GM23338 (cell line): ENCODE measurements at regions not wholly inside any gene's neighbourhood (a gene's known extent, or its start where the extent isn't known, plus 50 kb on each side); places are given as distances from the start of the nearest gene placed in this dataset.
A peak's percentile ranks its signal among the peaks of the same experiment; 100 is the strongest.

Source experiments
- ATAC-seq: fragments of 200-7000 bp; cut with Tn5 transposase; 3 replicates; pipeline ENCODE4 v1.9.1; 2020
- DNase-seq: peaks from one replicate; pipeline ENCODE4 v3.0.0-alpha.2; 2015; ENCODE audit warnings: low spot score
- H2AFZ ChIP-seq: fragments of 200-600 bp; sonication (generic); 2 replicates; pipeline ENCODE4 v1.8.0; 2016; ENCODE audit warnings: antibody characterized with exemption, mild to moderate bottlenecking, moderate library complexity
- H3F3A ChIP-seq: fragments of 200-600 bp; sonication (generic); replicated peaks from 2 replicates; pipeline ENCODE4 v1.8.0; 2017; ENCODE audit warnings: antibody characterized with exemption, mixed run types, low read depth
- H3K27ac ChIP-seq: fragments of 200-600 bp; sonication (generic); 2 replicates; pipeline ENCODE4 v1.6.1; 2016; ENCODE audit warnings: low read depth
- H3K27me3 ChIP-seq: fragments of 200-600 bp; sonication (generic); 2 replicates; pipeline ENCODE4 v1.8.0; 2016; ENCODE audit warnings: mild to moderate bottlenecking, mixed run types, moderate library complexity; ENCODE audit not compliant: insufficient read depth
- H3K36me3 ChIP-seq: fragments of 200-600 bp; sonication (generic); 2 replicates; pipeline ENCODE4 v1.8.0; 2016; ENCODE audit warnings: mild to moderate bottlenecking; ENCODE audit not compliant: insufficient read depth
- H3K4me1 ChIP-seq: fragments of 200-600 bp; sonication (generic); 2 replicates; pipeline ENCODE4 v1.8.0; 2016; ENCODE audit warnings: mild to moderate bottlenecking, moderate library complexity; ENCODE audit not compliant: insufficient read depth
- H3K4me2 ChIP-seq: fragments of 200-600 bp; sonication (generic); 2 replicates; pipeline ENCODE4 v1.7.1; 2017; ENCODE audit warnings: mixed run types
- H3K4me3 ChIP-seq: fragments of 200-600 bp; sonication (generic); 2 replicates; pipeline ENCODE4 v1.6.1; 2016; ENCODE audit warnings: mixed run types
- H3K79me2 ChIP-seq: fragments of 200-600 bp; sonication (generic); replicated peaks from 2 replicates; pipeline ENCODE4 v1.8.0; 2017; ENCODE audit warnings: mild to moderate bottlenecking; ENCODE audit not compliant: insufficient read depth
- H3K9me2 ChIP-seq: fragments of 200-600 bp; sonication (generic); 2 replicates; pipeline ENCODE4 v1.8.0; 2017; ENCODE audit not compliant: insufficient read depth
- H4K20me1 ChIP-seq: fragments of 200-600 bp; sonication (generic); replicated peaks from 2 replicates; pipeline ENCODE4 v1.8.0; 2017; ENCODE audit warnings: mild to moderate bottlenecking; ENCODE audit not compliant: insufficient read depth
- H3K27ac Mint-ChIP-seq: 2 replicates; pipeline ENCODE4 v1.8.0; 2020; ENCODE audit warnings: inconsistent platforms, mild to moderate bottlenecking, moderate library complexity, mixed read lengths
- H3K27me3 Mint-ChIP-seq: 3 replicates; pipeline ENCODE4 v1.8.0; 2022; ENCODE audit warnings: low read depth, mild to moderate bottlenecking, moderate library complexity, mixed read lengths, inconsistent platforms; ENCODE audit not compliant: insufficient read depth, poor library complexity
- H3K36me3 Mint-ChIP-seq: 3 replicates; pipeline ENCODE4 v1.8.0; 2021; ENCODE audit warnings: low read depth, mild to moderate bottlenecking, inconsistent platforms, moderate library complexity, mixed read lengths
- H3K4me1 Mint-ChIP-seq: 3 replicates; pipeline ENCODE4 v1.8.0; 2020; ENCODE audit warnings: mild to moderate bottlenecking, inconsistent platforms, mixed read lengths
- H3K4me3 Mint-ChIP-seq: 3 replicates; pipeline ENCODE4 v1.8.0; 2021; ENCODE audit warnings: moderate library complexity, mild to moderate bottlenecking, inconsistent platforms, mixed read lengths
- H3K9me3 Mint-ChIP-seq: 3 replicates; pipeline ENCODE4 v1.8.0; 2020; ENCODE audit warnings: moderate library complexity, mild to moderate bottlenecking, inconsistent platforms, mixed read lengths
- CREB1 ChIP-seq: fragments of 250-450 bp; sonication (Bioruptor Pico); IDR thresholded peaks from 2 replicates; pipeline ENCODE4 v1.5.0; 2020; ENCODE audit warnings: low read depth, mild to moderate bottlenecking, moderate library complexity
- EZH2 ChIP-seq: fragments of 200-600 bp; sonication (generic); IDR thresholded peaks from one replicate; pipeline ENCODE4 v1.8.0; 2017; ENCODE audit warnings: antibody characterized with exemption, mild to moderate bottlenecking, low read depth; ENCODE audit not compliant: unreplicated experiment
- EZH2phosphoT487 ChIP-seq: fragments of 200-600 bp; sonication (generic); IDR thresholded peaks from one replicate; pipeline ENCODE4 v1.8.1; 2018; ENCODE audit warnings: antibody characterized with exemption; ENCODE audit not compliant: unreplicated experiment
- JUNB ChIP-seq: IDR thresholded peaks from one replicate; pipeline ENCODE4 v1.6.1; 2016; ENCODE audit warnings: antibody characterized with exemption; ENCODE audit not compliant: unreplicated experiment
- NANOG ChIP-seq: IDR thresholded peaks from 2 replicates; pipeline ENCODE4 v1.6.1; 2016; ENCODE audit warnings: antibody characterized with exemption, borderline replicate concordance
- POLR2AphosphoS5 ChIP-seq: IDR thresholded peaks from 2 replicates; pipeline ENCODE4 v1.6.1; 2016; ENCODE audit warnings: antibody characterized with exemption, low read depth
- STAT1 ChIP-seq: IDR thresholded peaks from one replicate; pipeline ENCODE4 v1.6.1; 2016; ENCODE audit warnings: antibody characterized with exemption; ENCODE audit not compliant: unreplicated experiment
- ZNF114 ChIP-seq: fragments of 250-450 bp; sonication (Bioruptor Pico); IDR thresholded peaks from 2 replicates; pipeline ENCODE4 v1.5.0; 2020; ENCODE audit warnings: mild to moderate bottlenecking, moderate library complexity
- ZNF331 ChIP-seq: fragments of 250-450 bp; sonication (Bioruptor Pico); IDR thresholded peaks from 2 replicates; pipeline ENCODE4 v1.5.0; 2020; ENCODE audit warnings: low read depth, mild to moderate bottlenecking, moderate library complexity
- TF ChIP-seq, protein P1 (sequence below): IDR thresholded peaks from 2 replicates; pipeline ENCODE4 v1.6.1; 2016; ENCODE audit warnings: antibody characterized with exemption
- TF ChIP-seq, protein P2 (sequence below): IDR thresholded peaks from one replicate; pipeline ENCODE4 v1.6.1; 2018; ENCODE audit warnings: antibody characterized with exemption; ENCODE audit not compliant: unreplicated experiment

DNA sequence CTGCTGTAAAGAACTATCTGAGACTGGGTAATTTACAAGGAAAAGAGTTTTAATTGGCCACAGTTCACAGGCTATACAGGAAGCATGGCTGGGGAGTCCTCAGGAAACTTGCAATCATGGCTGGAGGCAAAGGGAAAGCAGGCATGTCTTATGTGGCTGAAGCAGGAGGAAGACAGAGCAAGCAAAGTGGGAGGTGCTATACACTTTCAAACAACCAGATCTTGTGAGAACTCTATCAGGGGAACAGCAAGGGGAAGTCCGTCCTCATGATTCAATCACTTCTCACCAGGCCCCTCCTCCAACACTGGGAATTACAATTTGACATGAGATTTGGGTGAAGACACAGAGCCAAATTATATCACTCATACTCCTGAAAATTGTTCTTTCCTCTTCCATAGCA, 109.5 kb upstream of the PKP2 start (continued):
- TF ChIP-seq, protein P1, sequence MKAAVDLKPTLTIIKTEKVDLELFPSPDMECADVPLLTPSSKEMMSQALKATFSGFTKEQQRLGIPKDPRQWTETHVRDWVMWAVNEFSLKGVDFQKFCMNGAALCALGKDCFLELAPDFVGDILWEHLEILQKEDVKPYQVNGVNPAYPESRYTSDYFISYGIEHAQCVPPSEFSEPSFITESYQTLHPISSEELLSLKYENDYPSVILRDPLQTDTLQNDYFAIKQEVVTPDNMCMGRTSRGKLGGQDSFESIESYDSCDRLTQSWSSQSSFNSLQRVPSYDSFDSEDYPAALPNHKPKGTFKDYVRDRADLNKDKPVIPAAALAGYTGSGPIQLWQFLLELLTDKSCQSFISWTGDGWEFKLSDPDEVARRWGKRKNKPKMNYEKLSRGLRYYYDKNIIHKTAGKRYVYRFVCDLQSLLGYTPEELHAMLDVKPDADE: no peak
- TF ChIP-seq POLR2AphosphoS5: no peak
- no peak for TF ChIP-seq EZH2
- TF ChIP-seq CREB1: no peak
- TF ChIP-seq, protein P2, sequence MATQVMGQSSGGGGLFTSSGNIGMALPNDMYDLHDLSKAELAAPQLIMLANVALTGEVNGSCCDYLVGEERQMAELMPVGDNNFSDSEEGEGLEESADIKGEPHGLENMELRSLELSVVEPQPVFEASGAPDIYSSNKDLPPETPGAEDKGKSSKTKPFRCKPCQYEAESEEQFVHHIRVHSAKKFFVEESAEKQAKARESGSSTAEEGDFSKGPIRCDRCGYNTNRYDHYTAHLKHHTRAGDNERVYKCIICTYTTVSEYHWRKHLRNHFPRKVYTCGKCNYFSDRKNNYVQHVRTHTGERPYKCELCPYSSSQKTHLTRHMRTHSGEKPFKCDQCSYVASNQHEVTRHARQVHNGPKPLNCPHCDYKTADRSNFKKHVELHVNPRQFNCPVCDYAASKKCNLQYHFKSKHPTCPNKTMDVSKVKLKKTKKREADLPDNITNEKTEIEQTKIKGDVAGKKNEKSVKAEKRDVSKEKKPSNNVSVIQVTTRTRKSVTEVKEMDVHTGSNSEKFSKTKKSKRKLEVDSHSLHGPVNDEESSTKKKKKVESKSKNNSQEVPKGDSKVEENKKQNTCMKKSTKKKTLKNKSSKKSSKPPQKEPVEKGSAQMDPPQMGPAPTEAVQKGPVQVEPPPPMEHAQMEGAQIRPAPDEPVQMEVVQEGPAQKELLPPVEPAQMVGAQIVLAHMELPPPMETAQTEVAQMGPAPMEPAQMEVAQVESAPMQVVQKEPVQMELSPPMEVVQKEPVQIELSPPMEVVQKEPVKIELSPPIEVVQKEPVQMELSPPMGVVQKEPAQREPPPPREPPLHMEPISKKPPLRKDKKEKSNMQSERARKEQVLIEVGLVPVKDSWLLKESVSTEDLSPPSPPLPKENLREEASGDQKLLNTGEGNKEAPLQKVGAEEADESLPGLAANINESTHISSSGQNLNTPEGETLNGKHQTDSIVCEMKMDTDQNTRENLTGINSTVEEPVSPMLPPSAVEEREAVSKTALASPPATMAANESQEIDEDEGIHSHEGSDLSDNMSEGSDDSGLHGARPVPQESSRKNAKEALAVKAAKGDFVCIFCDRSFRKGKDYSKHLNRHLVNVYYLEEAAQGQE: no peak

DNA sequence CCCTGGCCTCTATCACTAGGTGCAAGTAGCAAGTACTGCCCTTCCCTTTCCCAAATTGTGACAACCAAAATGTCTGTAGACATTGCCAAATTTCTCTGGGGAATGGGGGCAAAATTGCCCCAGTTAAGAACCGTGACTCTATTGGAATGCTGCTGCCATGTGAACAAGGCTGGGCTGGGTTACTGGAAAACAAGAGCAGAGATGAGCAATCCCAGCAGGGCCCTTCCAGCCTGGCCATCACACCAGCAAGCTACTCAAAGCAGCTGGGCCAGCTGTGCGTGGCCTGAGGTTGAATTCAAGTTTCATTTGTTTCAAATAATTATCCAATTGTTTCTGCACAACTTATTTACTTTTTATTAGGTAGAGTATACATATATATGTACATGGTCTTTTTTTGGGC, 103.4 kb upstream of the PKP2 start:
- Histone ChIP-seq H3K79me2 (no peaks in the 10 kb centered on the region), H3K9me2 (no peaks in the 10 kb centered on the region), H3K36me3 (no peaks in the 10 kb centered on the region), H3K4me1 (peaks cover 11% of the 10 kb centered on the region; the same call in 1 of the 2 replicates), H3K27me3 (no peaks in the 10 kb centered on the region), H3K4me3 (no peak overlapping the region), H3K27ac (no peak overlapping the region), H4K20me1 (no peaks in the 10 kb centered on the region), H3F3A (no peaks in the 10 kb centered on the region), H2AFZ (peak overlapping the region; percentile 54; the same call in 1 of the 2 replicates), H3K4me2 (no peak overlapping the region)
- ATAC-seq (peak; percentile 48; the same call in 2 of the 3 replicates), DNase-seq (no peak)
- no peak overlapping the region for H3K27ac Mint-ChIP-seq
- H3K4me1 Mint-ChIP-seq: peaks cover 3% of the 10 kb centered on the region; the same call in 2 of the 3 replicates
- H3K36me3 Mint-ChIP-seq: no peaks in the 10 kb centered on the region
- H3K27me3 Mint-ChIP-seq: peaks cover 2% of the 10 kb centered on the region
- H3K4me3 Mint-ChIP-seq: no peak overlapping the region
- peaks cover 15% of the 10 kb centered on the region; the same call in 2 of the 3 replicates for H3K9me3 Mint-ChIP-seq
- TF ChIP-seq STAT1 (no peak), CREB1 (no peak), ZNF114 (CRISPR knock-in tag) (no peak), EZH2phosphoT487 (no peak), ZNF331 (CRISPR knock-in tag) (no peak), JUNB (no peak), NANOG (no peak), POLR2AphosphoS5 (no peak)
- TF ChIP-seq, protein P2: no peak
- TF ChIP-seq, protein P1: no peak
